ENCODE measurements at regions not wholly inside any gene's neighbourhood (a gene's known extent, or its start where the extent isn't known, plus 50 kb on each side); places are given as distances from the start of the nearest gene placed in this dataset.

DNA sequence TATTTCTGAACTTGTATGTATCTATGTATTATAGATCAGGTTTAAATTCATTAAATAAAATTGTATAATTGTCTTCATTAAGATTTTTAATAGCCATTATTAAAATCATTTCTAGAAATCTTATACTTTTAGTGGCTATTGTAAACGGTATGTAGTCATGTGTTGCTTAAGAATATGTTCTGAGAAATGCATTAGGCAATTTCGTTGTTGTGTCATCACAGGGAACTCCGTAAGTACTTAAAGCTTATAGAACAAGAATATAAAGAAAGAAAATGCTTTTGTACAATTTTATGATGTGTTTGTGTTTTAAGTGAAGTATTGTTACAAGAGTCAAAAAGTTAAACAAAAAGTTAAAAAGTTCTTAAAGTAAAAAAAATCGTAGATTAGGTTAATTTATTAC, 765.8 kb downstream of the METTL4 start:
- Histone ChIP-seq H3K9me3 (ENCODE audit: insufficient read depth, low read depth, low read length) (no peaks in the 10 kb centered on the region), H3K27ac (ENCODE audit: low read depth, low read length) (no peak overlapping the region), H2AFZ (ENCODE audit: insufficient read depth, low read length, poor library complexity) (no peak overlapping the region), H2BK120ac (ENCODE audit: insufficient read depth, low read length, poor library complexity) (no peak overlapping the region), H2BK5ac (ENCODE audit: low read depth, low read length, poor library complexity) (no peak overlapping the region), H2AK5ac (ENCODE audit: low read length) (no peak overlapping the region), H3K4me2 (ENCODE audit: low read length) (no peak overlapping the region), H4K91ac (ENCODE audit: low read depth, low read length) (no peak overlapping the region), H4K8ac (ENCODE audit: low read depth, low read length) (no peak overlapping the region), H3K4me1 (ENCODE audit: control insufficient read depth in 1 of 2, insufficient read depth in 2 of 2, low read length in 2 of 2) (no peaks in the 10 kb centered on the region), H3K27me3 (ENCODE audit: insufficient read depth, low read length) (no peaks in the 10 kb centered on the region), H3K18ac (ENCODE audit: low read length) (no peak overlapping the region), H3K4ac (ENCODE audit: low read depth, low read length) (no peak overlapping the region), H3K79me2 (ENCODE audit: control insufficient read depth, insufficient read depth, low read length, poor library complexity) (no peaks in the 10 kb centered on the region), H3K4me3 (ENCODE audit: low read depth, low read length) (no peak overlapping the region), H4K12ac (ENCODE audit: low read depth, low read length) (no peak overlapping the region), H2BK12ac (ENCODE audit: low read length) (no peak overlapping the region), H3K23ac (ENCODE audit: low read length) (no peak overlapping the region), H3K14ac (ENCODE audit: low read length) (no peak overlapping the region), H3K36me3 (ENCODE audit: control insufficient read depth in 1 of 2, insufficient read depth in 2 of 2, low read length in 2 of 2) (no peaks in the 10 kb centered on the region), H3K79me1 (ENCODE audit: low read length) (no peaks in the 10 kb centered on the region), H3K9ac (ENCODE audit: low read length) (no peak overlapping the region)
- DNase-seq, result peak in 1 of 2 donors; percentile 63
- no CpG with 5 or more reads among the region's 4 CpGs for WGBS (ENCODE audit: extremely low coverage, insufficient coverage, insufficient read length)

- no peak for DNase-seq
- Histone ChIP-seq H3K14ac (ENCODE audit: low read length) (no peak overlapping the region), H4K91ac (ENCODE audit: low read depth, low read length) (no peak overlapping the region), H4K8ac (ENCODE audit: low read depth, low read length) (no peak overlapping the region), H3K4me3 (ENCODE audit: low read depth, low read length) (no peak overlapping the region), H2AK5ac (ENCODE audit: low read length) (no peak overlapping the region), H2BK12ac (ENCODE audit: low read length) (no peak overlapping the region), H2BK120ac (ENCODE audit: insufficient read depth, low read length, poor library complexity) (no peak overlapping the region), H3K4me2 (ENCODE audit: low read length) (no peak overlapping the region), H2AFZ (ENCODE audit: insufficient read depth, low read length, poor library complexity) (no peak overlapping the region), H3K9ac (ENCODE audit: low read length) (no peak overlapping the region), H3K4ac (ENCODE audit: low read depth, low read length) (no peak overlapping the region), H3K79me2 (ENCODE audit: control insufficient read depth, insufficient read depth, low read length, poor library complexity) (no peaks in the 10 kb centered on the region), H3K79me1 (ENCODE audit: low read length) (no peaks in the 10 kb centered on the region), H3K27me3 (ENCODE audit: insufficient read depth, low read length) (no peaks in the 10 kb centered on the region), H4K12ac (ENCODE audit: low read depth, low read length) (no peak overlapping the region), H3K9me3 (ENCODE audit: insufficient read depth, low read depth, low read length) (no peaks in the 10 kb centered on the region), H3K36me3 (ENCODE audit: control insufficient read depth in 1 of 2, insufficient read depth in 2 of 2, low read length in 2 of 2) (no peaks in the 10 kb centered on the region), H3K18ac (ENCODE audit: low read length) (no peak overlapping the region), H3K4me1 (ENCODE audit: control insufficient read depth in 1 of 2, insufficient read depth in 2 of 2, low read length in 2 of 2) (no peaks in the 10 kb centered on the region), H3K27ac (ENCODE audit: low read depth, low read length) (no peak overlapping the region), H3K23ac (ENCODE audit: low read length) (no peak overlapping the region), H2BK5ac (ENCODE audit: low read depth, low read length, poor library complexity) (no peak overlapping the region)
- WGBS (ENCODE audit: extremely low coverage, insufficient coverage, insufficient read length), result no CpG with 5 or more reads among the region's 7 CpGs
Observed at GRCh38 chr18:1806884-1807615, 764.3 kb downstream of the METTL4 start.

GRCh38 chr18:1811282-1811681, 760.0 kb downstream of the METTL4 start:
- H2AFZ ChIP-seq (ENCODE audit: insufficient read depth, low read length, poor library complexity), result no peak overlapping the region
- no peak overlapping the region for H4K8ac ChIP-seq (ENCODE audit: low read depth, low read length)
- H2BK5ac ChIP-seq (ENCODE audit: low read depth, low read length, poor library complexity), result no peak overlapping the region
- no peaks in the 10 kb centered on the region for H3K27me3 ChIP-seq (ENCODE audit: insufficient read depth, low read length)
- H3K4me3 ChIP-seq (ENCODE audit: low read depth, low read length), result no peak overlapping the region
- WGBS (ENCODE audit: extremely low coverage, insufficient coverage, insufficient read length), result no CpG with 5 or more reads among the region's 5 CpGs
- H3K4me1 ChIP-seq (ENCODE audit: control insufficient read depth in 1 of 2, insufficient read depth in 2 of 2, low read length in 2 of 2), result no peaks in the 10 kb centered on the region
- no peak overlapping the region for H3K14ac ChIP-seq (ENCODE audit: low read length)
- H3K9ac ChIP-seq (ENCODE audit: low read length), result no peak overlapping the region
- H4K12ac ChIP-seq (ENCODE audit: low read depth, low read length), result no peak overlapping the region
- DNase-seq, result no peak
- no peaks in the 10 kb centered on the region for H3K9me3 ChIP-seq (ENCODE audit: insufficient read depth, low read depth, low read length)
- H2BK120ac ChIP-seq (ENCODE audit: insufficient read depth, low read length, poor library complexity), result no peak overlapping the region
- no peak overlapping the region for H3K23ac ChIP-seq (ENCODE audit: low read length)
- H3K27ac ChIP-seq (ENCODE audit: low read depth, low read length), result no peak overlapping the region
- no peaks in the 10 kb centered on the region for H3K36me3 ChIP-seq (ENCODE audit: control insufficient read depth in 1 of 2, insufficient read depth in 2 of 2, low read length in 2 of 2)
- no peak overlapping the region for H2BK12ac ChIP-seq (ENCODE audit: low read length)
- no peak overlapping the region for H3K4me2 ChIP-seq (ENCODE audit: low read length)
- no peak overlapping the region for H4K91ac ChIP-seq (ENCODE audit: low read depth, low read length)
- no peaks in the 10 kb centered on the region for H3K79me1 ChIP-seq (ENCODE audit: low read length)
- H3K18ac ChIP-seq (ENCODE audit: low read length), result no peak overlapping the region
- no peak overlapping the region for H3K4ac ChIP-seq (ENCODE audit: low read depth, low read length)
- no peak overlapping the region for H2AK5ac ChIP-seq (ENCODE audit: low read length)
- H3K79me2 ChIP-seq (ENCODE audit: control insufficient read depth, insufficient read depth, low read length, poor library complexity), result no peaks in the 10 kb centered on the region

DNA sequence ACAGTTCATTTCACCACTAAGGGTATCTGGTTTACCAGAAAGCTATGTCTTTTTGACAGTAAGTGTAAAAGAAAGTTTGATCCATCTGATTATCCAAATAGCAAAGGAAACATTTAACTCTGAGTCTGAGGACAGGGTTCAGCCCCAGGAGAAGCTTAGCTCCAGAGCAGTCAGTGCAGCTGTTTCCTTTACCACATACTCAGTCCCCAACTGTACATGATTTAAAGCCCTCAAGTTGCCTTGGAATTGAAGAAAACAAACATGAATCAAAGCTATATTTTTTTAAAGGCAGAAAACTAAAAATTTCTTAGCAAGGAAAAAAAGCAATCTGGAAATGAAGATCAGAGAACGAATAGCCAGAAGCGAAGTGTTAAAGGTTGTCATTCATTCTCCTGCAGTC, 746.0 kb downstream of the METTL4 start:
- Histone ChIP-seq H2AFZ (ENCODE audit: insufficient read depth, low read length, poor library complexity) (no peak overlapping the region), H3K4me3 (ENCODE audit: low read depth, low read length) (no peak overlapping the region), H4K12ac (ENCODE audit: low read depth, low read length) (no peak overlapping the region), H3K4ac (ENCODE audit: low read depth, low read length) (no peak overlapping the region), H3K79me1 (ENCODE audit: low read length) (no peaks in the 10 kb centered on the region), H4K91ac (ENCODE audit: low read depth, low read length) (no peak overlapping the region), H3K4me1 (ENCODE audit: control insufficient read depth in 1 of 2, insufficient read depth in 2 of 2, low read length in 2 of 2) (no peaks in the 10 kb centered on the region), H3K36me3 (ENCODE audit: control insufficient read depth in 1 of 2, insufficient read depth in 2 of 2, low read length in 2 of 2) (no peaks in the 10 kb centered on the region), H2BK120ac (ENCODE audit: insufficient read depth, low read length, poor library complexity) (no peak overlapping the region), H2BK5ac (ENCODE audit: low read depth, low read length, poor library complexity) (no peak overlapping the region), H4K8ac (ENCODE audit: low read depth, low read length) (no peak overlapping the region), H2AK5ac (ENCODE audit: low read length) (no peak overlapping the region), H3K79me2 (ENCODE audit: control insufficient read depth, insufficient read depth, low read length, poor library complexity) (no peaks in the 10 kb centered on the region), H3K23ac (ENCODE audit: low read length) (no peak overlapping the region), H3K27ac (ENCODE audit: low read depth, low read length) (no peak overlapping the region), H3K9ac (ENCODE audit: low read length) (no peak overlapping the region), H3K18ac (ENCODE audit: low read length) (no peak overlapping the region), H2BK12ac (ENCODE audit: low read length) (no peak overlapping the region), H3K14ac (ENCODE audit: low read length) (no peak overlapping the region), H3K4me2 (ENCODE audit: low read length) (no peak overlapping the region), H3K9me3 (ENCODE audit: insufficient read depth, low read depth, low read length) (no peaks in the 10 kb centered on the region), H3K27me3 (ENCODE audit: insufficient read depth, low read length) (no peaks in the 10 kb centered on the region)
- no CpG with 5 or more reads among the region's 2 CpGs for WGBS (ENCODE audit: extremely low coverage, insufficient coverage, insufficient read length)
- no peak for DNase-seq

All from trophoblast cell (in vitro differentiated cells and primary cell).